ENCODE measurements at regions not wholly inside any gene's neighbourhood (a gene's known extent, or its start where the extent isn't known, plus 50 kb on each side); places are given as distances from the start of the nearest gene placed in this dataset.
"Not testable (repeated sequence)": the region's sequence is repeated elsewhere in the genome, so short reads cannot be mapped to it uniquely, and the experiment has no call there.

DNA sequence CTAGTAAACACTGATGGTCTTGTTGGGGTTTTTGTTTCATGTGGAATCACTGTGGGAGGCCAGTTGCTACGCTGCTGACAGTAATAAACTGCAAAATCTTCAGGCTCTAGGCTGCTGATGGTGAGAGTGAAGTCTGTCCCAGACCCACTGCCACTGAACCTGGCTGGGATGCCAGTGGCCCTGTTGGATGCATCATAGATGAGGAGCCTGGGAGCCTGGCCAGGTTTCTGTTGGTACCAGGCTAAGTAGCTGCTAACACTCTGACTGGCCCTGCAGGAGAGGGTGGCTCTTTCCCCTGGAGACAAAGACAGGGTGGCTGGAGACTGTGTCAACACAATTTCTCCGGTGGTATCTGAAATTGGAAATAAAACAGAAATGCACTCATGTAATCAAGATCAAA lies 335.6 kb downstream of the RPIA start:
- TF ChIP-seq FOS (IDR thresholded peaks at IDR 0.05; ENCODE audit: borderline replicate concordance, insufficient read depth, low read length); POLR2A (IDR thresholded peaks at IDR 0.05; ENCODE audit: low read depth, low read length); EZH2 (IDR thresholded peaks at IDR 0.05; ENCODE audit: borderline replicate concordance, low read depth, low read length, severe bottlenecking); POLR2AphosphoS5 (IDR thresholded peaks at IDR 0.05; ENCODE audit: insufficient read depth, low read depth, low read length); JUN (IDR thresholded peaks at IDR 0.05; ENCODE audit: borderline replicate concordance, insufficient read depth, insufficient read length, low read depth); GATA2 (IDR thresholded peaks at IDR 0.05; ENCODE audit: insufficient read depth, insufficient read length, low read depth, low read length): not testable (repeated sequence)
- TF ChIP-seq, protein P1, sequence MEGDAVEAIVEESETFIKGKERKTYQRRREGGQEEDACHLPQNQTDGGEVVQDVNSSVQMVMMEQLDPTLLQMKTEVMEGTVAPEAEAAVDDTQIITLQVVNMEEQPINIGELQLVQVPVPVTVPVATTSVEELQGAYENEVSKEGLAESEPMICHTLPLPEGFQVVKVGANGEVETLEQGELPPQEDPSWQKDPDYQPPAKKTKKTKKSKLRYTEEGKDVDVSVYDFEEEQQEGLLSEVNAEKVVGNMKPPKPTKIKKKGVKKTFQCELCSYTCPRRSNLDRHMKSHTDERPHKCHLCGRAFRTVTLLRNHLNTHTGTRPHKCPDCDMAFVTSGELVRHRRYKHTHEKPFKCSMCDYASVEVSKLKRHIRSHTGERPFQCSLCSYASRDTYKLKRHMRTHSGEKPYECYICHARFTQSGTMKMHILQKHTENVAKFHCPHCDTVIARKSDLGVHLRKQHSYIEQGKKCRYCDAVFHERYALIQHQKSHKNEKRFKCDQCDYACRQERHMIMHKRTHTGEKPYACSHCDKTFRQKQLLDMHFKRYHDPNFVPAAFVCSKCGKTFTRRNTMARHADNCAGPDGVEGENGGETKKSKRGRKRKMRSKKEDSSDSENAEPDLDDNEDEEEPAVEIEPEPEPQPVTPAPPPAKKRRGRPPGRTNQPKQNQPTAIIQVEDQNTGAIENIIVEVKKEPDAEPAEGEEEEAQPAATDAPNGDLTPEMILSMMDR (IDR thresholded peaks at IDR 0.05; ENCODE audit: extremely low read depth in 1 of 2, insufficient read depth in 1 of 2, low read depth in 1 of 2, low read length in 2 of 2): not testable (repeated sequence)
- TF ChIP-seq, protein P2, sequence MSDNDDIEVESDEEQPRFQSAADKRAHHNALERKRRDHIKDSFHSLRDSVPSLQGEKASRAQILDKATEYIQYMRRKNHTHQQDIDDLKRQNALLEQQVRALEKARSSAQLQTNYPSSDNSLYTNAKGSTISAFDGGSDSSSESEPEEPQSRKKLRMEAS (IDR thresholded peaks at IDR 0.05; ENCODE audit: insufficient read depth, insufficient read length): not testable (repeated sequence)
